OCI-LY1 (cell line): ENCODE measurements at regions not wholly inside any gene's neighbourhood (a gene's known extent, or its start where the extent isn't known, plus 50 kb on each side); places are given as distances from the start of the nearest gene placed in this dataset.

Experiments
- EZH2 ChIP-seq: fragments of 200-600 bp; sonication (generic), shearing (Covaris generic); IDR thresholded peaks from 2 replicates; pipeline ENCODE4 v1.8.0; 2017; ENCODE audit warnings: borderline replicate concordance, mixed run types, mild to moderate bottlenecking, antibody characterized with exemption, low read length, moderate library complexity, mixed read lengths
- TF ChIP-seq, protein P1 (sequence below): fragments of 200-600 bp; sonication (generic), shearing (Covaris generic); IDR thresholded peaks from 2 replicates; pipeline ENCODE4 v1.5.1; 2017; ENCODE audit warnings: mild to moderate bottlenecking, antibody characterized with exemption, low read length, moderate library complexity, mixed read lengths

DNA sequence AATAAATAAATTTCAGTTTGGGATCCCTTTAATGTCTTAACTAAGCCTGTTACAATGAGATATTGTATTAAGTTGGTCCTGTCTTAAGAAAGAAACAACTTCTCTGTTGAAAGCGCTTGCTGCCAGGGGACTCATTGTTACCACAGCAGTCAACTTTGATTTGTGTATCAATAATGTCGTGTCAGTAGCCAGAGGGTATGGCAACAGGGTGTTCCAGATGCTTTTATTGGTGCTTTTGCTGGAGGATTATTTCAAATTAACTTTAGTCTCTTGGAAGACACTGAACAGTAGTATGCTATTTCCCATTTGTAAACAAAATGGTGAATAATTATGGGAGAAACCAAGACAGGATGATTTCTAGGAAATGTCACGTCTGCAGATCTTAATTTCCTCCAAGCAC lies 91.9 kb upstream of the TSHZ2 start:
- TF ChIP-seq, protein P1, sequence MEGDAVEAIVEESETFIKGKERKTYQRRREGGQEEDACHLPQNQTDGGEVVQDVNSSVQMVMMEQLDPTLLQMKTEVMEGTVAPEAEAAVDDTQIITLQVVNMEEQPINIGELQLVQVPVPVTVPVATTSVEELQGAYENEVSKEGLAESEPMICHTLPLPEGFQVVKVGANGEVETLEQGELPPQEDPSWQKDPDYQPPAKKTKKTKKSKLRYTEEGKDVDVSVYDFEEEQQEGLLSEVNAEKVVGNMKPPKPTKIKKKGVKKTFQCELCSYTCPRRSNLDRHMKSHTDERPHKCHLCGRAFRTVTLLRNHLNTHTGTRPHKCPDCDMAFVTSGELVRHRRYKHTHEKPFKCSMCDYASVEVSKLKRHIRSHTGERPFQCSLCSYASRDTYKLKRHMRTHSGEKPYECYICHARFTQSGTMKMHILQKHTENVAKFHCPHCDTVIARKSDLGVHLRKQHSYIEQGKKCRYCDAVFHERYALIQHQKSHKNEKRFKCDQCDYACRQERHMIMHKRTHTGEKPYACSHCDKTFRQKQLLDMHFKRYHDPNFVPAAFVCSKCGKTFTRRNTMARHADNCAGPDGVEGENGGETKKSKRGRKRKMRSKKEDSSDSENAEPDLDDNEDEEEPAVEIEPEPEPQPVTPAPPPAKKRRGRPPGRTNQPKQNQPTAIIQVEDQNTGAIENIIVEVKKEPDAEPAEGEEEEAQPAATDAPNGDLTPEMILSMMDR: no peak
- no peak for TF ChIP-seq EZH2
